IMR-90 (cell line): ENCODE measurements at regions not wholly inside any gene's neighbourhood (a gene's known extent, or its start where the extent isn't known, plus 50 kb on each side); places are given as distances from the start of the nearest gene placed in this dataset.

Experiments
- ATAC-seq: fragments of 200-7000 bp; cut with Tn5 transposase; 2 replicates; pipeline ENCODE4 v1.9.1; 2020; ENCODE audit warnings: low read depth, mild to moderate bottlenecking, moderate library complexity
- BruUV-seq: library from RNA; stranded (reverse); fragments of 400-500 nt; replicated peaks from 2 replicates; lab custom pipeline; 2021; lab: Mats Ljungman, UMichigan
- CTCF ChIA-PET: fragments of 300-600 bp; formaldehyde crosslinking; extraction: SDS; loops from one replicate; lab custom pipeline; 2021; ENCODE audit warnings: antibody characterized with exemption; lab: Yijun Ruan, JAX
- POLR2A ChIA-PET: fragments of 300-600 bp; sonication (Branson Sonifier 250); formaldehyde crosslinking; loops from one replicate; lab custom pipeline; 2022; ENCODE audit warnings: antibody characterized with exemption; ENCODE audit not compliant: unreplicated experiment; lab: Charles Lee
- DNase-seq: peaks from one replicate; pipeline ENCODE4 v3.0.0; 2013
- H2AFZ ChIP-seq: replicated peaks from 2 replicates; pipeline ENCODE3; 2013; ENCODE audit warnings: low read length, mild to moderate bottlenecking; ENCODE audit not compliant: poor library complexity
- H2AK5ac ChIP-seq: 2 replicates; pipeline ENCODE4 v1.6.1; 2013; ENCODE audit warnings: low read depth, low read length, inconsistent platforms
- H2AK9ac ChIP-seq: replicated peaks from 2 replicates; pipeline ENCODE3; 2013; ENCODE audit warnings: mild to moderate bottlenecking, low read depth, low read length, moderate library complexity; ENCODE audit not compliant: poor library complexity
- H2BK120ac ChIP-seq: 2 replicates; pipeline ENCODE4 v1.6.1; 2013; ENCODE audit warnings: low read depth, low read length, inconsistent platforms
- H2BK15ac ChIP-seq: 3 replicates; pipeline ENCODE4 v1.6.1; 2013; ENCODE audit warnings: low read depth, low read length, inconsistent platforms
- H2BK20ac ChIP-seq: 2 replicates; pipeline ENCODE4 v1.6.1; 2013; ENCODE audit warnings: low read depth, mild to moderate bottlenecking, inconsistent platforms, low read length, moderate library complexity
- H2BK5ac ChIP-seq: 2 replicates; pipeline ENCODE4 v1.6.1; 2013; ENCODE audit warnings: mild to moderate bottlenecking, low read depth, low read length, inconsistent platforms; ENCODE audit not compliant: poor library complexity, severe bottlenecking
- H3K14ac ChIP-seq: replicated peaks from 2 replicates; pipeline ENCODE4 v1.6.1; 2013; ENCODE audit warnings: low read depth, low read length, inconsistent platforms
- H3K18ac ChIP-seq: 2 replicates; pipeline ENCODE4 v1.6.1; 2013; ENCODE audit warnings: low read depth, low read length, control low read depth
- H3K23ac ChIP-seq: 2 replicates; pipeline ENCODE4 v1.6.1; 2013; ENCODE audit warnings: low read depth, low read length, inconsistent platforms
- H3K27ac ChIP-seq: 2 replicates; pipeline ENCODE4 v1.5.1; 2013; ENCODE audit warnings: mild to moderate bottlenecking, control low read depth, low read length; ENCODE audit not compliant: insufficient read depth
- H3K27me3 ChIP-seq: 2 replicates; pipeline ENCODE4 v1.6.1; 2013; ENCODE audit warnings: low read length; ENCODE audit not compliant: control insufficient read depth, insufficient read depth
- H3K36me3 ChIP-seq: 2 replicates; pipeline ENCODE4 v1.6.1; 2013; ENCODE audit warnings: low read length, mixed read lengths; ENCODE audit not compliant: control insufficient read depth, insufficient read depth
- H3K4ac ChIP-seq: 2 replicates; pipeline ENCODE4 v1.6.1; 2013; ENCODE audit warnings: low read depth, low read length, inconsistent platforms
- H3K4me1 ChIP-seq: 2 replicates; pipeline ENCODE4 v1.6.1; 2013; ENCODE audit warnings: low read length, mixed read lengths; ENCODE audit not compliant: control insufficient read depth, insufficient read depth
- H3K4me2 ChIP-seq: 2 replicates; pipeline ENCODE4 v1.6.1; 2013; ENCODE audit warnings: low read depth, mild to moderate bottlenecking, control low read depth, low read length, moderate library complexity
- H3K4me3 ChIP-seq: 2 replicates; pipeline ENCODE4 v1.5.1; 2013; ENCODE audit warnings: low read depth, mild to moderate bottlenecking, control low read depth, low read length, moderate library complexity; ENCODE audit not compliant: insufficient read depth
- H3K56ac ChIP-seq: 2 replicates; pipeline ENCODE4 v1.6.1; 2013; ENCODE audit warnings: low read length, inconsistent platforms; ENCODE audit not compliant: insufficient read depth; ENCODE audit errors: extremely low read depth
- H3K79me1 ChIP-seq, 2 experiments: 2 replicates each; pipeline ENCODE4 v1.6.1; 2013; ENCODE audit warnings: low read length in 2 of 2, inconsistent platforms in 1 of 2, low read depth in 1 of 2
- H3K9ac ChIP-seq: 2 replicates; pipeline ENCODE4 v1.6.1; 2013; ENCODE audit warnings: low read depth, low read length, control low read depth
- H3K9me1 ChIP-seq: 2 replicates; pipeline ENCODE4 v1.6.1; 2013; ENCODE audit warnings: low read length, inconsistent platforms; ENCODE audit not compliant: insufficient read depth
- H3K9me3 ChIP-seq: 2 replicates; pipeline ENCODE4 v1.6.1; 2013; ENCODE audit warnings: low read length; ENCODE audit not compliant: control insufficient read depth, insufficient read depth
- H4K20me1 ChIP-seq: 2 replicates; pipeline ENCODE4 v1.6.1; 2013; ENCODE audit warnings: low read length, inconsistent platforms; ENCODE audit not compliant: insufficient read depth
- H4K5ac ChIP-seq: 2 replicates; pipeline ENCODE4 v1.6.1; 2013; ENCODE audit warnings: mild to moderate bottlenecking, low read depth, low read length, control low read depth
- H4K8ac ChIP-seq, 2 experiments: 2 replicates each; pipeline ENCODE4 v1.6.1; 2013; ENCODE audit warnings: low read depth in 2 of 2, low read length in 2 of 2, control low read depth in 1 of 2, inconsistent platforms in 1 of 2
- H4K91ac ChIP-seq: 2 replicates; pipeline ENCODE4 v1.6.1; 2013; ENCODE audit warnings: low read depth, low read length, inconsistent platforms; ENCODE audit not compliant: insufficient read depth
- BHLHE40 ChIP-seq: fragments of 150-350 bp; IDR thresholded peaks from 2 replicates; pipeline ENCODE4 v1.6.1; 2016; ENCODE audit warnings: mild to moderate bottlenecking, low read depth, low read length
- CEBPB ChIP-seq: IDR thresholded peaks from 2 replicates; pipeline ENCODE4 v1.6.1; 2012; ENCODE audit warnings: low read depth, low read length, improper control_type of control experiment
- CHD1 ChIP-seq: IDR thresholded peaks from 2 replicates; pipeline ENCODE4 v1.6.1; 2012; ENCODE audit warnings: low read depth, low read length, improper control_type of control experiment
- ELK1 ChIP-seq: fragments of 150-350 bp; IDR thresholded peaks from 2 replicates; pipeline ENCODE4 v1.6.1; 2016; ENCODE audit warnings: low read depth, mild to moderate bottlenecking, low read length, moderate library complexity, borderline replicate concordance
- MAZ ChIP-seq: IDR thresholded peaks from 2 replicates; pipeline ENCODE4 v1.6.1; 2012; ENCODE audit warnings: low read depth, mild to moderate bottlenecking, low read length, improper control_type of control experiment, moderate library complexity, borderline replicate concordance
- MXI1 ChIP-seq: IDR thresholded peaks from 2 replicates; pipeline ENCODE4 v1.6.1; 2012; ENCODE audit warnings: low read depth, mild to moderate bottlenecking, low read length, moderate library complexity, borderline replicate concordance
- NFE2L2 ChIP-seq: fragments of 150-350 bp; IDR thresholded peaks from 2 replicates; pipeline ENCODE4 v1.6.1; 2016; ENCODE audit warnings: low read depth, mild to moderate bottlenecking, low read length
- RAD21 ChIP-seq: IDR thresholded peaks from 2 replicates; pipeline ENCODE4 v1.6.1; 2012; ENCODE audit warnings: low read length, improper control_type of control experiment
- RCOR1 ChIP-seq: IDR thresholded peaks from 2 replicates; pipeline ENCODE4 v1.6.1; 2012; ENCODE audit warnings: mild to moderate bottlenecking, low read length, improper control_type of control experiment; ENCODE audit not compliant: insufficient replicate concordance
- RFX5 ChIP-seq: IDR thresholded peaks from 2 replicates; pipeline ENCODE4 v1.8.0; 2012; ENCODE audit warnings: low read depth, mild to moderate bottlenecking, low read length, moderate library complexity
- SMC3 ChIP-seq: fragments of 150-350 bp; IDR thresholded peaks from 2 replicates; pipeline ENCODE4 v1.6.1; 2016; ENCODE audit warnings: low read depth, mild to moderate bottlenecking, antibody characterized with exemption, low read length, moderate library complexity
- WGBS, 2 experiments: methylation state at CpG; one replicate each; pipeline versions ENCODE4 v1.1.5 to v1.1.7; 2013; ENCODE audit warnings: missing lambda C conversion rate in 2 of 2; ENCODE audit not compliant: insufficient read length in 1 of 2; ENCODE audit errors: extremely low coverage in 2 of 2; 5-methylcytosine and 5-hydroxymethylcytosine counted together
- dilution Hi-C: fragments of 300-500 bp; cut with HindIII; formaldehyde crosslinking; loops from one replicate; pipeline ENCODE4 v1.14.3; 2018; ENCODE audit warnings: low sequenced_read_pairs; ENCODE audit not compliant: unreplicated experiment
- in situ Hi-C: fragments of 300-500 bp; cut with MboI; formaldehyde crosslinking; loops from 3 replicates; pipeline ENCODE4 v1.14.3; 2019; ENCODE audit warnings: low sequenced_read_pairs, inconsistent platforms, mixed read lengths
- intact Hi-C: fragments of 100-400 bp; cut with micrococcal nuclease; formaldehyde crosslinking; loops from 2 replicates; pipeline ENCODE4 v1.10.0; 2022
- TF ChIP-seq, protein P1 (sequence below): conservative IDR thresholded peaks from 2 replicates; pipeline ENCODE4 v1.5.1; 2012; ENCODE audit warnings: mild to moderate bottlenecking, low read depth, low read length, improper control_type of control experiment

GRCh38 chr11:121914508-121915059 is 201.4 kb downstream of the BLID start:
- Histone ChIP-seq H3K36me3 (no peaks in the 10 kb centered on the region), H4K5ac (no peak overlapping the region), H3K18ac (no peak overlapping the region), H3K27me3 (no peaks in the 10 kb centered on the region; the same call in 1 of the 2 replicates), H3K14ac (0 out of 2 replicates have a peak overlapping the region, but pooled peaks have one; percentile 37), H2BK5ac (no peak overlapping the region), H3K56ac (no peak overlapping the region), H3K9me1 (no peaks in the 10 kb centered on the region; the same call in 1 of the 2 replicates), H2AK9ac (no peak overlapping the region), H4K8ac (no peak overlapping the region), H3K4me1 (no peaks in the 10 kb centered on the region), H3K4me3 (no peak overlapping the region), H3K4ac (no peak overlapping the region), H4K20me1 (no peaks in the 10 kb centered on the region), H4K91ac (no peak overlapping the region), H2BK120ac (no peak overlapping the region), H3K27ac (no peak overlapping the region), H2BK15ac (no peak overlapping the region), H3K79me1 (no peaks in the 10 kb centered on the region), H2BK20ac (peak overlapping the region; percentile 1; the same call in 1 of the 2 replicates), H2AK5ac (no peak overlapping the region; the same call in 1 of the 2 replicates), H3K9me3 (no peaks in the 10 kb centered on the region), H2AFZ (peak overlapping the region; percentile 57), H3K23ac (no peak overlapping the region), H3K9ac (no peak overlapping the region), H3K4me2 (no peak overlapping the region)
- no peak for ATAC-seq
- DNase-seq: no peak
- POLR2A ChIA-PET: no interaction called here
- dilution Hi-C loops: no loop called here
- TF ChIP-seq ELK1 (no peak), CHD1 (no peak), RCOR1 (no peak), MAZ (no peak), SMC3 (no peak), CEBPB (no peak), NFE2L2 (no peak), BHLHE40 (no peak), RFX5 (no peak), MXI1 (no peak), RAD21 (no peak)
- TF ChIP-seq, protein P1, sequence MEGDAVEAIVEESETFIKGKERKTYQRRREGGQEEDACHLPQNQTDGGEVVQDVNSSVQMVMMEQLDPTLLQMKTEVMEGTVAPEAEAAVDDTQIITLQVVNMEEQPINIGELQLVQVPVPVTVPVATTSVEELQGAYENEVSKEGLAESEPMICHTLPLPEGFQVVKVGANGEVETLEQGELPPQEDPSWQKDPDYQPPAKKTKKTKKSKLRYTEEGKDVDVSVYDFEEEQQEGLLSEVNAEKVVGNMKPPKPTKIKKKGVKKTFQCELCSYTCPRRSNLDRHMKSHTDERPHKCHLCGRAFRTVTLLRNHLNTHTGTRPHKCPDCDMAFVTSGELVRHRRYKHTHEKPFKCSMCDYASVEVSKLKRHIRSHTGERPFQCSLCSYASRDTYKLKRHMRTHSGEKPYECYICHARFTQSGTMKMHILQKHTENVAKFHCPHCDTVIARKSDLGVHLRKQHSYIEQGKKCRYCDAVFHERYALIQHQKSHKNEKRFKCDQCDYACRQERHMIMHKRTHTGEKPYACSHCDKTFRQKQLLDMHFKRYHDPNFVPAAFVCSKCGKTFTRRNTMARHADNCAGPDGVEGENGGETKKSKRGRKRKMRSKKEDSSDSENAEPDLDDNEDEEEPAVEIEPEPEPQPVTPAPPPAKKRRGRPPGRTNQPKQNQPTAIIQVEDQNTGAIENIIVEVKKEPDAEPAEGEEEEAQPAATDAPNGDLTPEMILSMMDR: no peak
- in situ Hi-C loops: no loop called here
- WGBS, 2 experiments: no CpG with 5 or more reads among the region's 2 CpGs
- no TSS peak for BruUV-seq
- intact Hi-C loops: no loop called here
- CTCF ChIA-PET: no interaction called here
